Right lung (tissue), 2 donors: ENCODE measurements at regions not wholly inside any gene's neighbourhood (a gene's known extent, or its start where the extent isn't known, plus 50 kb on each side); places are given as distances from the start of the nearest gene placed in this dataset.
A peak's percentile ranks its signal among the peaks of the same experiment; 100 is the strongest.
"Not testable (repeated sequence)": the region's sequence is repeated elsewhere in the genome, so short reads cannot be mapped to it uniquely, and the experiment has no call there.

Source experiments
- DNase-seq, 2 donors: peaks; one replicate each; pipeline ENCODE4 v3.0.0-alpha.2; 2013

GRCh38 chr2:39929531-39929930, 150.5 kb upstream of the THUMPD2 start:
- no peak for DNase-seq

GRCh38 chr2:39925312-39925711, 146.3 kb upstream of the THUMPD2 start:
- no peak for DNase-seq

GRCh38 chr2:39923455-39923854, 144.4 kb upstream of the THUMPD2 start:
- DNase-seq = no peak

- no peak for DNase-seq
These were observed 143.8 kb upstream of the THUMPD2 start for GRCh38 chr2:39922679-39923405.

DNA sequence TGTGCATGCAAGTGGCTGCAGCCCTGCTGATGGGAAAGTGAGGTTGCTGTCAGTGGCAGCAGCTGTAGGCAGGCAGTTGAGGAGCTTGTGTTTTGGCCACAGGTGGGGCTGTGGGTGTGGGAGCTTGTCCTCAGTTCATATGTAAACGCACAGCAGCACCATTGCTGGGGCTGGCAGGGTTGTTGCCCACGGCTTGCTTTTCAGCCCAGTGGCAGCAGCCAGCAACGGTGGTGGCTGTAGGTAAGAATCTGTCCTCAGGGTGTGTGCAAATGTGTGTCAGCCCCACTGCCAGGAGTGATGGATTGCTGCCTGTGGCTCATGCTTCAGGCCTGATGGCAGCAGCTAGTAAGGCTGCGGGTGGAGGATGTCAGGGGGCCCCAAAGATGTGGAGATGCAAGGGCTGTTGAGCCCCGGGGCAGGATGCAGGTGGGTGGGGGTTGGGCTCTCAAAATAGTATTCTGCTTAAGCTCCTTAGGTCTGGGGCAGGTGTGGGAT, 141.3 kb upstream of the THUMPD2 start:
- no peak for DNase-seq

- no peak for DNase-seq
These were observed 140.7 kb upstream of the THUMPD2 start for GRCh38 chr2:39919511-39920306.

DNA sequence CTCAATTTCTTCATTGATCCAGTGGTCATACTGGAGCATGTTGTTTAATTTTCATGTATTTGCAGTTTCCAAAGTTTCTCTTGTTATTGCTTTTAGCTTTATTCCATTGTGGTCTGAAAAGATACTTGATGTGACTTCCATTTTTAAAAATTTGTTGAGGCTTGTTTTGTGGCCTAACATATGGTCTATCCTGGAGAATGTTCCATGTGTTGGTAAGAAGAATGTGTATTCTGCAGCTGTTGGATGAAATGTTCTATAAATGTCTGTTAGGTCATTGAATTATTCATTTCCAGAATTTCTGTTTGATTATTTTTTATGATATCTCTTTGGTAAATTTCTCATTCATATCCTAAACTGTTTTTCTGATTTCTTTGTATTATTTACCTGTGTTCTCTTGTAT, 139.8 kb upstream of the THUMPD2 start:
- no peak for DNase-seq

GRCh38 chr2:39917371-39917770, 138.3 kb upstream of the THUMPD2 start:
- not testable (repeated sequence) for DNase-seq

DNA sequence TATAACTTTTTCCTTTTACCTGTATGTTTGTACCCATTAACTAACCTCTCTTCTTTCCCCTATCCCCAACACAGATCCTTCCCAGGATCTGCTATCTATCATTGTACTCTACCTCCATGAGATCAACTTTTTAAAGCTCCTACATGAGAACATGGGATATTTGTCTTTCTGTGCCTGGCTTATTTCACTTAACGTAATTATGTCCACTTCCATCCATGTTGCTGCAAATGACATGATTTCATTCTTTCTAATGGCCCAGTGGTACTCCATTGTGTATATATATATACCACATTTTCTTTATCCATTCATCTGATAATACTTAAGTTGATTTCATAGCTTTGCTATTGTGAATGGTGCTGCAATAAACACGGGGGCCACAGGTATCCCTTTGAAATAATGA, 135.9 kb upstream of the THUMPD2 start:
- no peak for DNase-seq

DNA sequence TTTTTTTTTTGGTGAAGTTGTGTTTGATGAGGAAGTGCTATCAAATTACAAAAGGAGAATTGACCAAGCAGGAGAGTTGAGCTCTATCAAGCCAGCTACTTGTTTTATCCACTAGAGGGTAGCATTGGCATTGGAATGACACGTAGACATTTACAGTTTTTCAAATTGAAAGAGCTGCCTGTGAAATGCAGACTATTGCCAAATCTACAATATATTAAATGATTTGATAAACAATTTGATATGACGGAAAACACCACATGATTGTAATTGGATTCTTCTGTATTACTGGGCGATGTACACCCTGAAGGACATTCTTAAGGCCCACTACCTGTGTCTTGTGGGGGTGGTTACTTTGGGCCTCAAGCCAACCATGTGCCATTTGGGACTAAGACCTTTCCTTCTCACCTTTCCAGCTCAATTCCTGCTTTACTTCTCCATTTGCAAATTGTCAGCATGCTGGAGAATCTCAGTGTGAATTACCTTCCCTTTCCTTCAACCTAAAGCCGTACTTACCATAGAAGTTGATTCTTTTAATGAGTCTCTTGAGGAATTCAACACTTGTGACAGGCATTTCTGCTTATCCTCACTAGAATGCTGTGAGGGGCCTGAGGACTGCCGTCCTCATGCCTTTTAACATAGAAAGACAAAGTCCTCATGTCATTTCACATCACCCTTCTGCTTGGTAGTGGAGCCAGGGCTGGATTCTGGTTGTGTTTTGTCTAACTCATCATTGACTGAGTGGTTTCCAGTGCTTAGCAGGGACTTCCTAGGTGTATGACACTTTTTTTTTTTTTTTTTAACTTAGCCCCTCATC, 134.8 kb upstream of the THUMPD2 start:
- peak; percentile 45 to 71 for DNase-seq

- no peak for DNase-seq
These were observed 123.0 kb upstream of the THUMPD2 start for GRCh38 chr2:39902103-39902502.

- no peak for DNase-seq
These were observed 119.9 kb upstream of the THUMPD2 start for GRCh38 chr2:39898934-39899333.

GRCh38 chr2:39897273-39897672, 118.2 kb upstream of the THUMPD2 start:
- no peak for DNase-seq

- no peak for DNase-seq
These were observed 115.0 kb upstream of the THUMPD2 start for GRCh38 chr2:39894082-39894481.

GRCh38 chr2:39893616-39894015, 114.6 kb upstream of the THUMPD2 start:
- no peak for DNase-seq

DNA sequence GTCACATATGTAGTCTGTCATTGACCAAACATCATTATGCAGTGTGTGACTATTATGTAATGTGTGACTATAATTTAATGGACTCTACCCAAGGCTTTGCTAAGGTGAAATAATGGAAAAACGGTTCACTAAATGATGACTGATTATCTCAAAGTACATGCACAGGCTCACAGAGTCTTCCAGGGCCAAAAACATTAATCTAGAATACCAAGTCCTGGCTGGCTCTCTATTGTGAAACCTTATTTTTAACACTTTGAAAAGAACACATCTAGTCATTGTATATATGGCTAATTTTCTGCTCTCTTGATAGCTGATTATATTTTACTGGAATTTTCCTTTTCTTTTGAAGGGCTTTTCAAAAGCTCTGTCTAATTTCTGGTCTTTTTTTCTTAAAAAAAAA, 102.9 kb upstream of the THUMPD2 start:
- DNase-seq = no peak

- no peak for DNase-seq
These were observed 102.4 kb upstream of the THUMPD2 start for GRCh38 chr2:39881494-39881893.

GRCh38 chr2:39879001-39879400, 99.9 kb upstream of the THUMPD2 start:
- DNase-seq = not testable (repeated sequence)

GRCh38 chr2:39875914-39876267, 96.8 kb upstream of the THUMPD2 start:
- no peak for DNase-seq

- no peak for DNase-seq
These were observed 96.3 kb upstream of the THUMPD2 start for GRCh38 chr2:39875182-39875913.

GRCh38 chr2:39874236-39874635, 95.2 kb upstream of the THUMPD2 start:
- DNase-seq = no peak

GRCh38 chr2:39873586-39873985, 94.5 kb upstream of the THUMPD2 start:
- DNase-seq = no peak
